ENCODE measurements at regions not wholly inside any gene's neighbourhood (a gene's known extent, or its start where the extent isn't known, plus 50 kb on each side); places are given as distances from the start of the nearest gene placed in this dataset.

DNA sequence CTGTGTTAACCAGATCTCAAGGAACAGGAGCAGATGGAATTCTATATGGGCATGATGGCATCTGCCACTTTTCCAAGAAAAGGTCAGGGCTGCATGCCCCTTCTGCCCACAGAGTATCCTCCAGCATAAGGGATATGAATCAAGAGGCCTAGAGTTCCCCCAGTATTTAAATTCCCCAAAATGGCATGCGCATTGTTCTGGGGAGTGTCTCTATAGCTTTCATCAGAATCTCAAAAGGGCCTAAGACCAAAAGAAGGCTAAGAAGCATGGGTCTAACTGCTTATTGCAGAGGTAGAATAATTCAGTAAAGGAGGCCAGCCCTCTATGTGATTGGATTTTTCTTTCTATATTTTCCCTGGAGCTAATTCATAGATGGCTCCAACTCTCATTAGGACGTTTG lies 114.2 kb upstream of the SPIN1 start:
- H3K36me3 ChIP-seq (ENCODE audit: insufficient read depth, low read length, poor library complexity, severe bottlenecking): no peaks in the 10 kb centered on the region
- TF ChIP-seq EZH2 (IDR thresholded peaks at IDR 0.05; ENCODE audit: borderline replicate concordance, low read depth, low read length, poor library complexity, severe bottlenecking): no peak
- no peak for TF ChIP-seq CTCF (conservative IDR thresholded peaks at IDR 0.05; ENCODE audit: low read depth, low read length)
- POLR2A ChIA-PET (ENCODE audit: low non-redundant PET): no interaction called here
- no TSS peak for BruUV-seq (replicated peaks)
- H3K4me3 ChIP-seq (ENCODE audit: low read depth, low read length, poor library complexity, severe bottlenecking): no peak overlapping the region
- H3K27ac ChIP-seq (ENCODE audit: low read depth, low read length, poor library complexity, severe bottlenecking): no peak overlapping the region
- H3K4me1 ChIP-seq (ENCODE audit: insufficient read depth, low read length, poor library complexity, severe bottlenecking): no peaks in the 10 kb centered on the region
- H3K9me3 ChIP-seq (ENCODE audit: low read depth, low read length, poor library complexity, severe bottlenecking): no peaks in the 10 kb centered on the region
- intact Hi-C loops (cut with micrococcal nuclease; ENCODE audit: unreplicated experiment): no loop called here
- H3K27me3 ChIP-seq (replicated peaks; ENCODE audit: insufficient read depth, low read depth, low read length, poor library complexity): no peaks in the 10 kb centered on the region
- DNase-seq (ENCODE audit: low spot score): no peak
- CTCF ChIA-PET: no interaction called here

GRCh38 chr9:88272986-88273385 lies 115.3 kb upstream of the SPIN1 start:
- no peaks in the 10 kb centered on the region for H3K27me3 ChIP-seq (replicated peaks; ENCODE audit: insufficient read depth, low read depth, low read length, poor library complexity)
- ChIA-PET CTCF (no interaction called here), POLR2A (ENCODE audit: low non-redundant PET) (no interaction called here)
- no peak for TF ChIP-seq EZH2 (IDR thresholded peaks at IDR 0.05; ENCODE audit: borderline replicate concordance, low read depth, low read length, poor library complexity, severe bottlenecking)
- TF ChIP-seq CTCF (conservative IDR thresholded peaks at IDR 0.05; ENCODE audit: low read depth, low read length): no peak
- H3K27ac ChIP-seq (ENCODE audit: low read depth, low read length, poor library complexity, severe bottlenecking): no peak overlapping the region
- no peaks in the 10 kb centered on the region for H3K9me3 ChIP-seq (ENCODE audit: low read depth, low read length, poor library complexity, severe bottlenecking)
- H3K4me1 ChIP-seq (ENCODE audit: insufficient read depth, low read length, poor library complexity, severe bottlenecking): no peaks in the 10 kb centered on the region
- H3K36me3 ChIP-seq (ENCODE audit: insufficient read depth, low read length, poor library complexity, severe bottlenecking): no peaks in the 10 kb centered on the region
- no peak for DNase-seq (ENCODE audit: low spot score)
- H3K4me3 ChIP-seq (ENCODE audit: low read depth, low read length, poor library complexity, severe bottlenecking): no peak overlapping the region
- no TSS peak for BruUV-seq (replicated peaks)
- intact Hi-C loops (cut with micrococcal nuclease; ENCODE audit: unreplicated experiment): no loop called here

DNA sequence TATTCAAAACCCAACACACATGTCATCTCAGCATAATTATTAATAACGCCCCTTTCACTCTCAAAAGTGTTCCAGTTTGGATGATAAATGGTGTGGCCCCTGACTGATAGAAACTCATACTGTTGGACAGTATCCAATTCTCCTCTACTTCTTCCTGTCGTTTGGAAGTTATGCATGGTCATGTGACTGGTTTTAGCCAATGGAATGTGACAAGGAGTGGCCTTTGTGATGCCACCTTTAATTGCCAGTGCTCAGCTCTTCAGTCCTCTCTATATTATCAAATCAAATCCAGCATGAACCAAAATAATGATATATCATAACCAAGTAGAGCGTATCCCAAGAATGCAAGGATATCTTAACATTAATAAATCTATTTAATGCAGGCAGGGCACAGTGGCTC lies 117.8 kb upstream of the SPIN1 start:
- ChIA-PET CTCF (no interaction called here), POLR2A (ENCODE audit: low non-redundant PET) (interaction anchor here (0.6 kb wide), 1 partner anchor 9 kb away, joined by 15 read pairs; no protein-coding TSS in a partner anchor)
- intact Hi-C loops (cut with micrococcal nuclease; ENCODE audit: unreplicated experiment): no loop called here
- no peaks in the 10 kb centered on the region for H3K36me3 ChIP-seq (ENCODE audit: insufficient read depth, low read length, poor library complexity, severe bottlenecking)
- no peaks in the 10 kb centered on the region for H3K27me3 ChIP-seq (replicated peaks; ENCODE audit: insufficient read depth, low read depth, low read length, poor library complexity)
- H3K4me3 ChIP-seq (ENCODE audit: low read depth, low read length, poor library complexity, severe bottlenecking): no peak overlapping the region
- BruUV-seq (replicated peaks): no TSS peak
- no peaks in the 10 kb centered on the region for H3K9me3 ChIP-seq (ENCODE audit: low read depth, low read length, poor library complexity, severe bottlenecking)
- TF ChIP-seq EZH2 (IDR thresholded peaks at IDR 0.05; ENCODE audit: borderline replicate concordance, low read depth, low read length, poor library complexity, severe bottlenecking) (no peak), CTCF (conservative IDR thresholded peaks at IDR 0.05; ENCODE audit: low read depth, low read length) (no peak)
- no peaks in the 10 kb centered on the region for H3K4me1 ChIP-seq (ENCODE audit: insufficient read depth, low read length, poor library complexity, severe bottlenecking)
- no peak overlapping the region for H3K27ac ChIP-seq (ENCODE audit: low read depth, low read length, poor library complexity, severe bottlenecking)
- peak; percentile 29 for DNase-seq (ENCODE audit: low spot score)
